ENCODE measurements at regions not wholly inside any gene's neighbourhood (a gene's known extent, or its start where the extent isn't known, plus 50 kb on each side); places are given as distances from the start of the nearest gene placed in this dataset.
A peak's percentile ranks its signal among the peaks of the same experiment; 100 is the strongest.

- no peak for DNase-seq
Observed at GRCh38 chr10:129339841-129340240, 127.2 kb upstream of the MGMT start.

GRCh38 chr10:129341087-129341486, 126.0 kb upstream of the MGMT start:
- DNase-seq, result no peak

GRCh38 chr10:129342385-129342784, 124.7 kb upstream of the MGMT start:
- DNase-seq, result no peak

- DNase-seq, result no peak
Observed at GRCh38 chr10:129343141-129343540, 123.9 kb upstream of the MGMT start.

GRCh38 chr10:129344103-129344502, 122.9 kb upstream of the MGMT start:
- DNase-seq, result no peak

GRCh38 chr10:129344731-129345355, 122.2 kb upstream of the MGMT start:
- DNase-seq, result no peak

- DNase-seq, result no peak
Observed at GRCh38 chr10:129345763-129346162, 121.3 kb upstream of the MGMT start.

- no peak for DNase-seq
Observed at GRCh38 chr10:129350690-129351089, 116.4 kb upstream of the MGMT start.

- DNase-seq, result no peak
Observed at GRCh38 chr10:129353101-129353500, 113.9 kb upstream of the MGMT start.

- no peak for DNase-seq
Observed at GRCh38 chr10:129360046-129360445, 107.0 kb upstream of the MGMT start.

- no peak for DNase-seq
Observed at GRCh38 chr10:129361676-129362376, 105.2 kb upstream of the MGMT start.

- DNase-seq, result no peak
Observed at GRCh38 chr10:129364949-129365348, 102.1 kb upstream of the MGMT start.

GRCh38 chr10:129365767-129366402, 101.2 kb upstream of the MGMT start:
- peak in 1 of 56 donors; percentile 5 for DNase-seq

GRCh38 chr10:129366450-129366849, 100.6 kb upstream of the MGMT start:
- DNase-seq, result no peak

GRCh38 chr10:129369566-129369965, 97.5 kb upstream of the MGMT start:
- no peak for DNase-seq

GRCh38 chr10:129371541-129371940, 95.5 kb upstream of the MGMT start:
- DNase-seq, result no peak

GRCh38 chr10:129372172-129372571, 94.9 kb upstream of the MGMT start:
- DNase-seq, result no peak

GRCh38 chr10:129373231-129373630, 93.8 kb upstream of the MGMT start:
- DNase-seq, result no peak

- no peak for DNase-seq
Observed at GRCh38 chr10:129373718-129374117, 93.3 kb upstream of the MGMT start.

- no peak for DNase-seq
Observed at GRCh38 chr10:129375171-129375570, 91.9 kb upstream of the MGMT start.

GRCh38 chr10:129375912-129376311, 91.1 kb upstream of the MGMT start:
- DNase-seq, result no peak

GRCh38 chr10:129380279-129380678, 86.8 kb upstream of the MGMT start:
- no peak for DNase-seq

GRCh38 chr10:129381741-129382140, 85.3 kb upstream of the MGMT start:
- DNase-seq, result no peak
